Neural cell (in vitro differentiated cells): ENCODE measurements at regions not wholly inside any gene's neighbourhood (a gene's known extent, or its start where the extent isn't known, plus 50 kb on each side); places are given as distances from the start of the nearest gene placed in this dataset.

Experiments used
- H2AFZ ChIP-seq: fragments of 200-600, 300-800 bp; sonication (generic), shearing (Covaris generic); 2 replicates; pipeline ENCODE4 v1.6.0; 2014; ENCODE audit warnings: low read depth, mild to moderate bottlenecking, antibody characterized with exemption, low read length, moderate library complexity
- H3F3A ChIP-seq: fragments of 200-600 bp; shearing (Covaris generic); 2 replicates; pipeline ENCODE4 v1.6.1; 2016; ENCODE audit warnings: mild to moderate bottlenecking, moderate library complexity, mixed read lengths, antibody characterized with exemption, low read length; ENCODE audit not compliant: insufficient read depth, poor library complexity, severe bottlenecking
- H3K27ac ChIP-seq: fragments of 200-600, 300-800 bp; sonication (generic), shearing (Covaris generic); 2 replicates; pipeline ENCODE4 v1.5.1; 2014; ENCODE audit warnings: mild to moderate bottlenecking, low read length, moderate library complexity
- H3K27me3 ChIP-seq: fragments of 300-800, 200-600 bp; sonication (generic), shearing (Covaris generic); 2 replicates; pipeline ENCODE4 v1.6.0; 2014; ENCODE audit warnings: mild to moderate bottlenecking, low read depth, low read length, moderate library complexity; ENCODE audit not compliant: insufficient read depth
- H3K36me3 ChIP-seq: fragments of 300-800, 200-600 bp; sonication (generic), shearing (Covaris generic); 2 replicates; pipeline ENCODE4 v1.5.1; 2014; ENCODE audit warnings: mild to moderate bottlenecking, antibody characterized with exemption, low read length, moderate library complexity; ENCODE audit not compliant: insufficient read depth
- H3K4me2 ChIP-seq: fragments of 300-800, 200-600 bp; sonication (generic), shearing (Covaris generic); 2 replicates; pipeline ENCODE4 v1.6.0; 2014; ENCODE audit warnings: mild to moderate bottlenecking, low read length
- H3K4me3 ChIP-seq: fragments of 300-800, 200-600 bp; sonication (generic), shearing (Covaris generic); 2 replicates; pipeline ENCODE4 v1.5.1; 2014; ENCODE audit warnings: mild to moderate bottlenecking, low read length, moderate library complexity
- H3K79me2 ChIP-seq: fragments of 200-600 bp; shearing (Covaris generic); replicated peaks from 2 replicates; pipeline ENCODE4 v1.6.0; 2014; ENCODE audit warnings: mild to moderate bottlenecking, low read length, moderate library complexity; ENCODE audit not compliant: insufficient read depth
- H3K9ac ChIP-seq: fragments of 300-800, 200-600 bp; sonication (generic), shearing (Covaris generic); 2 replicates; pipeline ENCODE4 v1.6.1; 2016; ENCODE audit warnings: mild to moderate bottlenecking, low read length, mixed read lengths
- H3K9me2 ChIP-seq: fragments of 200-600 bp; shearing (Covaris generic); 2 replicates; pipeline ENCODE4 v1.6.1; 2016; ENCODE audit warnings: mild to moderate bottlenecking, low read length, mixed read lengths; ENCODE audit not compliant: insufficient read depth
- H3K9me3 ChIP-seq: fragments of 200-600, 300-800 bp; sonication (generic), shearing (Covaris generic); 2 replicates; pipeline ENCODE4 v1.6.1; 2016; ENCODE audit warnings: mild to moderate bottlenecking, mixed run types, low read length, moderate library complexity, mixed read lengths
- H4K20me1 ChIP-seq: fragments of 200-600 bp; shearing (Covaris generic); 2 replicates; pipeline ENCODE4 v1.6.1; 2016; ENCODE audit warnings: mild to moderate bottlenecking, mixed run types; ENCODE audit not compliant: insufficient read depth
- CTCF ChIP-seq: fragments of 450-650 bp; IDR thresholded peaks from 2 replicates; pipeline ENCODE4 v1.5.1; 2014; ENCODE audit warnings: antibody characterized with exemption, mild to moderate bottlenecking, moderate library complexity; ENCODE audit not compliant: poor library complexity, severe bottlenecking
- EP300 ChIP-seq: fragments of 450-650 bp; conservative IDR thresholded peaks from 2 replicates; pipeline ENCODE4 v1.6.1; 2014; ENCODE audit warnings: antibody characterized with exemption, mild to moderate bottlenecking, moderate library complexity; ENCODE audit not compliant: poor library complexity, severe bottlenecking
- EZH2 ChIP-seq: fragments of 200-600, 300-800 bp; shearing (Covaris generic), sonication (generic); IDR thresholded peaks from 2 replicates; pipeline ENCODE4 v1.6.1; 2014; ENCODE audit warnings: antibody characterized with exemption, low read length, borderline replicate concordance, mild to moderate bottlenecking; ENCODE audit not compliant: insufficient read depth, poor library complexity, severe bottlenecking
- MXI1 ChIP-seq: fragments of 450-650 bp; conservative IDR thresholded peaks from 2 replicates; pipeline ENCODE4 v1.6.1; 2014; ENCODE audit warnings: antibody characterized with exemption, mild to moderate bottlenecking; ENCODE audit not compliant: poor library complexity, severe bottlenecking
- POLR2AphosphoS5 ChIP-seq: IDR thresholded peaks from 2 replicates; pipeline ENCODE4 v1.6.1; 2012
- RAD21 ChIP-seq: fragments of 450-650 bp; conservative IDR thresholded peaks from 2 replicates; pipeline ENCODE4 v1.6.1; 2014; ENCODE audit warnings: antibody characterized with exemption, mild to moderate bottlenecking, moderate library complexity
- REST ChIP-seq: IDR thresholded peaks from 2 replicates; pipeline ENCODE4 v1.6.1; 2012; ENCODE audit warnings: borderline replicate concordance
- SMC3 ChIP-seq: fragments of 450-650 bp; conservative IDR thresholded peaks from 2 replicates; pipeline ENCODE4 v1.6.1; 2014; ENCODE audit warnings: antibody characterized with exemption, mild to moderate bottlenecking, moderate library complexity; ENCODE audit not compliant: poor library complexity
- TAF1 ChIP-seq: IDR thresholded peaks from 2 replicates; pipeline ENCODE4 v1.6.1; 2012; ENCODE audit warnings: low read depth

- Histone ChIP-seq H3K9me2 (no peaks in the 10 kb centered on the region), H3K79me2 (no peaks in the 10 kb centered on the region), H3K27me3 (no peaks in the 10 kb centered on the region), H4K20me1 (no peaks in the 10 kb centered on the region), H3K27ac (peak overlapping the region; percentile 46), H3K9me3 (no peaks in the 10 kb centered on the region), H3K9ac (no peak overlapping the region), H3K4me3 (no peak overlapping the region), H3K4me2 (no peak overlapping the region), H3F3A (no peaks in the 10 kb centered on the region), H3K36me3 (no peaks in the 10 kb centered on the region), H2AFZ (no peak overlapping the region)
- TF ChIP-seq REST (no peak), POLR2AphosphoS5 (peak; percentile 44), TAF1 (no peak), MXI1 (no peak), SMC3 (no peak), EZH2 (no peak), CTCF (no peak), RAD21 (no peak), EP300 (peak; percentile 91)
Measured at GRCh38 chr11:134879931-134880330, 467.9 kb upstream of the B3GAT1 start.

- no peaks in the 10 kb centered on the region for H3K27me3 ChIP-seq
- H2AFZ ChIP-seq = no peak overlapping the region
- H3K36me3 ChIP-seq = no peaks in the 10 kb centered on the region
- no peaks in the 10 kb centered on the region for H3K9me2 ChIP-seq
- no peak overlapping the region for H3K4me3 ChIP-seq
- TF ChIP-seq REST = no peak
- no peak for TF ChIP-seq EZH2
- H3K27ac ChIP-seq = peak overlapping the region; percentile 32
- H3K79me2 ChIP-seq = no peaks in the 10 kb centered on the region
- H3F3A ChIP-seq = no peaks in the 10 kb centered on the region
- peak overlapping the region; percentile 16 for H3K9ac ChIP-seq
- H3K9me3 ChIP-seq = no peaks in the 10 kb centered on the region
- no peaks in the 10 kb centered on the region for H4K20me1 ChIP-seq
- no peak overlapping the region for H3K4me2 ChIP-seq
Measured at GRCh38 chr11:134879341-134879740, 467.3 kb upstream of the B3GAT1 start.
